ENCODE measurements at regions not wholly inside any gene's neighbourhood (a gene's known extent, or its start where the extent isn't known, plus 50 kb on each side); places are given as distances from the start of the nearest gene placed in this dataset.

DNA sequence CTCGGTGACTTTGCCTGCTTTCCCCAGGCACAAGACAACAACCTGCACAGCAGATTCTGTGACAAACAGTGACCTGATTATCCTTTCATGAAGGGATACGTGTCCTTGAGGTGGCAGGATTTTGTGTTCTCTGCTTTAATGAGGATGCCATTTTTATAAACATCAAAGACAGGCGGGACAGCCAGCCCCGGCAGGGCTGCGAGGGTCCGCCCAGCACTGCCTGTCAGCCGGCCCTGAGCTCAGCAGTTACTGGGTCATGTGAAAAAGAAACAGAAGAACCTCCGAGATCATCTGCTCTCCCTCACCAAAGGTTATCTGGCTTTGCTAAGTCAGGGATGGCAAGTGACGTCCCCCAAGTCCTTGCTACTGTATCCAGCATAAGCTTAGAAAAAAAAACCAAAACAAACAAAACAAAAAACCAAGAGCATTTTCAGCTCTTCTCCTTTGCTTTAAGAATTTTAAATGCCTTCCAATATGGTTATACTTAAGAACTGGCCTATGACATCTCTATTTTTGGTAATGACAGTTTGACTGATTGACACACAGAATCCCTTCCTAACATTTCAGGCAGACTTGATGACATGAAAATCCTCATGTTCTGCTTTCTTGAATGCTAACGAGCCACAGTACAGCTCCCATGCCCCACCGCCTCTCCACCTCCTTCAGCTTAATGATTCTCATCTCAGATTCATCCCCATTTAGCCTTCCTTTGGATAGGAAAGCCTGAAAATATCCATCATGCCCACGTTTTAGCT lies 666.6 kb upstream of the ARGLU1 start:
- intact Hi-C loops (cut with DNase I): no loop called here
- Histone ChIP-seq H3K27me3 (no peaks in the 10 kb centered on the region), H3K36me3 (no peaks in the 10 kb centered on the region), H3K4me3 (no peak overlapping the region), H3K4me1 (no peaks in the 10 kb centered on the region), H3K9me3 (no peaks in the 10 kb centered on the region), H3K27ac (no peak overlapping the region)
- DNase-seq: no peak
- TF ChIP-seq, protein P1, sequence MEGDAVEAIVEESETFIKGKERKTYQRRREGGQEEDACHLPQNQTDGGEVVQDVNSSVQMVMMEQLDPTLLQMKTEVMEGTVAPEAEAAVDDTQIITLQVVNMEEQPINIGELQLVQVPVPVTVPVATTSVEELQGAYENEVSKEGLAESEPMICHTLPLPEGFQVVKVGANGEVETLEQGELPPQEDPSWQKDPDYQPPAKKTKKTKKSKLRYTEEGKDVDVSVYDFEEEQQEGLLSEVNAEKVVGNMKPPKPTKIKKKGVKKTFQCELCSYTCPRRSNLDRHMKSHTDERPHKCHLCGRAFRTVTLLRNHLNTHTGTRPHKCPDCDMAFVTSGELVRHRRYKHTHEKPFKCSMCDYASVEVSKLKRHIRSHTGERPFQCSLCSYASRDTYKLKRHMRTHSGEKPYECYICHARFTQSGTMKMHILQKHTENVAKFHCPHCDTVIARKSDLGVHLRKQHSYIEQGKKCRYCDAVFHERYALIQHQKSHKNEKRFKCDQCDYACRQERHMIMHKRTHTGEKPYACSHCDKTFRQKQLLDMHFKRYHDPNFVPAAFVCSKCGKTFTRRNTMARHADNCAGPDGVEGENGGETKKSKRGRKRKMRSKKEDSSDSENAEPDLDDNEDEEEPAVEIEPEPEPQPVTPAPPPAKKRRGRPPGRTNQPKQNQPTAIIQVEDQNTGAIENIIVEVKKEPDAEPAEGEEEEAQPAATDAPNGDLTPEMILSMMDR (IDR thresholded peaks at IDR 0.05): no peak
- TF ChIP-seq POLR2A (IDR thresholded peaks at IDR 0.05): no peak
- 35 to 50% methylated on average over 11 to 12 of the region's 12 CpGs for WGBS, 2 donors

DNA sequence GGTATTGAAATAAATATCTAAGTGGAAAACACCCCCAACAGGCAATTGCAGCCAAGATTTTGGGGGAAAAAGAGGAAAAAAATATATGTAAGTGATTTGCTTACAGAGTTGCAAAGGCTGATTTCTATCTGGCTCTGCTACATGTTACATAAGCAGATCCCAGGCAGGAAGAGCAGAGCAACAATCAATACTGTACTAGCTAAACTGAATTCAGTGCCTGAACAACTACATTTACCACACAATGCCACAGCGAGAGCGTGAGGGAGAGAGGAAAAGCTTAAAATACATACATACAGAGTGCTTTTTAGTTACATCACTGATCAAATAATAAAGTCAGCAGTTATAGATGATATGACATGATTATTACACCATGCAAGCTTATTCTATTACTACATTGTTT lies 665.6 kb upstream of the ARGLU1 start:
- Histone ChIP-seq H3K36me3 (no peaks in the 10 kb centered on the region), H3K27me3 (no peaks in the 10 kb centered on the region), H3K9me3 (no peaks in the 10 kb centered on the region), H3K4me3 (no peak overlapping the region), H3K4me1 (no peaks in the 10 kb centered on the region), H3K27ac (no peak overlapping the region)
- TF ChIP-seq POLR2A (IDR thresholded peaks at IDR 0.05): no peak
- TF ChIP-seq, protein P1 (IDR thresholded peaks at IDR 0.05): no peak
- WGBS, 2 donors: 68 to 69% methylated on average over 2 of the region's 2 CpGs
- no peak for DNase-seq
- intact Hi-C loops (cut with DNase I): no loop called here

DNA sequence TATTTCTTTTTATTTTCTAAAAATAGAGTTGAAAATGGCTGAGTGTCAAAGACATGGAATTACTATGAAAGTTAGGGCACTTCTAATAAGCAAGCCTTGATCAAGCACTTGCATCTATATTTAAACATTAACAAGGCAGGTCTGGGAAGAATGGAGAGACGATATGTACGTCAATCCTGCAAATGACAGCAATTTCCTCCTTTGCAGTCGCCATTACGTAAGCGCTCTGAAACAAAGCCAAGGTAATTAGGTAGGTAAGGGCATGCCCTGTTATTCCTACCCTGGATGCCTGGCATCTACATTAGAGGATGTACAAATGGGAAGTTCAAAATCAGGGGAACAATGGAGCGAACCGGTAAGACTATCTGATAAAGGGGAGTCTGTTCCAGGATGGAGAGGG lies 664.0 kb upstream of the ARGLU1 start:
- WGBS, 2 donors: 65 to 73% methylated on average over 7 of the region's 7 CpGs
- DNase-seq: no peak

DNA sequence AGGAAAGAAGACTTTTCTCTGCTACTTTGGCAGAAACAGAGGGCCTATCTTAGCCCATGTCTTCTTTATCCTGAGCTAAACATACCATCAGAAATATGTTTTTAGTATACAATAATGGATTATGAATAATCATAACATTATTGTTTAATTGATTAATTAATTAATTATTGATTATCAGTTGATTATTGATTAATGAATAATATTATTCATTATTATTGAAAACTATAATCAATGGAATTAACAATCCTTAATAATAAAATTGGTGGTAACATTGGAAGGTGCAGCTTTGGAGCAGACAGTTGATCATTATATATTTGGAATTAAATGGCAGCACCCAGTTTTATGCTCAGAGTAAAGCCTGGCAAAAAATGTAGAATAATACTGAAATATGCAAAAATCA lies 655.9 kb upstream of the ARGLU1 start:
- Histone ChIP-seq H3K4me1 (no peaks in the 10 kb centered on the region), H3K27ac (no peak overlapping the region), H3K9me3 (no peaks in the 10 kb centered on the region), H3K27me3 (no peaks in the 10 kb centered on the region), H3K36me3 (no peaks in the 10 kb centered on the region), H3K4me3 (no peak overlapping the region)
- TF ChIP-seq, protein P1 (IDR thresholded peaks at IDR 0.05): no peak
- no peak for TF ChIP-seq POLR2A (IDR thresholded peaks at IDR 0.05)
- intact Hi-C loops (cut with DNase I): no loop called here
- no peak for DNase-seq

More for the DNA sequence above, 664.0 kb upstream of the ARGLU1 start:
- Histone ChIP-seq H3K9me3 (no peaks in the 10 kb centered on the region), H3K4me1 (no peaks in the 10 kb centered on the region), H3K4me3 (no peak overlapping the region), H3K27ac (no peak overlapping the region), H3K27me3 (no peaks in the 10 kb centered on the region), H3K36me3 (no peaks in the 10 kb centered on the region)
- intact Hi-C loops (cut with DNase I): no loop called here
- TF ChIP-seq, protein P1 (IDR thresholded peaks at IDR 0.05): no peak
- TF ChIP-seq POLR2A (IDR thresholded peaks at IDR 0.05): no peak

DNA sequence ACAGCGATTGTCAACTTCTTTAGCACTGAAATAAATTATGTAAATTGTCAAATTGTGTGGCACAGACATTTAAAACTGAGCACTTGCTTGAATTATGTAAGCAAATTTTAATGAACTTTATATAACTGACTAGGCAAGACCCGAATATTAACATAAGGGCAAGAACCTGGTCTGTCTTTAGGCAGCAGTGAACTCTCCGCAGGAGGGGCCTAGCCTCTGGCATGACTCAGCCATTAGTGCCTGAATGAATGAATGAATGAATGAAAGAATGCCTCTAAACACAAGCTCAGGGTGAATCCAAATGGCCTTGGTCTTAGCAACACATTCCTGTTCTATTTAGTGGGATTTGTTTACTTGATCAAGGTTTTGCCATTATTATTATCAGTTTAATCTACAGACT lies 654.7 kb upstream of the ARGLU1 start:
- Histone ChIP-seq H3K27ac (no peak overlapping the region), H3K4me1 (no peaks in the 10 kb centered on the region), H3K36me3 (no peaks in the 10 kb centered on the region), H3K27me3 (no peaks in the 10 kb centered on the region), H3K9me3 (no peaks in the 10 kb centered on the region), H3K4me3 (no peak overlapping the region)
- no peak for DNase-seq
- WGBS, 2 donors: 75 to 81% methylated on average over 3 of the region's 3 CpGs
- intact Hi-C loops (cut with DNase I): no loop called here
- TF ChIP-seq, protein P1 (IDR thresholded peaks at IDR 0.05): no peak
- no peak for TF ChIP-seq POLR2A (IDR thresholded peaks at IDR 0.05)
